ENCODE measurements at regions not wholly inside any gene's neighbourhood (a gene's known extent, or its start where the extent isn't known, plus 50 kb on each side); places are given as distances from the start of the nearest gene placed in this dataset.

DNA sequence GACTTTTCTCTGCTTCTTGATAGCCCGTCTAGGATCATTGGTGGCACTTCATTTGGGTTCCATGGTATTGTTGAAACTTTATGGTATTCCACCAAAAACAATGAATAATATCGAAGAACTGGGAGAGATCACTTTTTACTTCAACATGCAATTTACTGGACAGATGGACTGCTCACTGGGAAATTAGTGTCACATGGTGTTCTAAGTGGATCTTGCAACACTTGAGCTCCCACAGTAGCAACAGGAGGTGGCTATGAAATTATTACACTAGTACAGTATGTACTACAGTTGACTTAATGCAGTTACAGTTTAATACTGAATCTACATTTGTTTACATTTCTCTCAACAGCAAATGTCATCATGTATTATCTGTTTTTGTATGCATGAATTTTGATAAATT, 997.3 kb downstream of the REEP3 start:
- no peak for TF ChIP-seq EZH2 (IDR thresholded peaks at IDR 0.05; ENCODE audit: borderline replicate concordance, low read length)
- TF ChIP-seq, protein P1, sequence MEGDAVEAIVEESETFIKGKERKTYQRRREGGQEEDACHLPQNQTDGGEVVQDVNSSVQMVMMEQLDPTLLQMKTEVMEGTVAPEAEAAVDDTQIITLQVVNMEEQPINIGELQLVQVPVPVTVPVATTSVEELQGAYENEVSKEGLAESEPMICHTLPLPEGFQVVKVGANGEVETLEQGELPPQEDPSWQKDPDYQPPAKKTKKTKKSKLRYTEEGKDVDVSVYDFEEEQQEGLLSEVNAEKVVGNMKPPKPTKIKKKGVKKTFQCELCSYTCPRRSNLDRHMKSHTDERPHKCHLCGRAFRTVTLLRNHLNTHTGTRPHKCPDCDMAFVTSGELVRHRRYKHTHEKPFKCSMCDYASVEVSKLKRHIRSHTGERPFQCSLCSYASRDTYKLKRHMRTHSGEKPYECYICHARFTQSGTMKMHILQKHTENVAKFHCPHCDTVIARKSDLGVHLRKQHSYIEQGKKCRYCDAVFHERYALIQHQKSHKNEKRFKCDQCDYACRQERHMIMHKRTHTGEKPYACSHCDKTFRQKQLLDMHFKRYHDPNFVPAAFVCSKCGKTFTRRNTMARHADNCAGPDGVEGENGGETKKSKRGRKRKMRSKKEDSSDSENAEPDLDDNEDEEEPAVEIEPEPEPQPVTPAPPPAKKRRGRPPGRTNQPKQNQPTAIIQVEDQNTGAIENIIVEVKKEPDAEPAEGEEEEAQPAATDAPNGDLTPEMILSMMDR (IDR thresholded peaks at IDR 0.05; ENCODE audit: low read length) = no peak
